HEK293 (cell line): ENCODE measurements at regions not wholly inside any gene's neighbourhood (a gene's known extent, or its start where the extent isn't known, plus 50 kb on each side); places are given as distances from the start of the nearest gene placed in this dataset.

ENCODE experiments used
- CTCF ChIA-PET: fragments of 350-600 bp; formaldehyde crosslinking; extraction: SDS; loops from one replicate; lab custom pipeline; 2021; ENCODE audit warnings: antibody characterized with exemption; lab: Yijun Ruan, JAX
- POLR2A ChIA-PET: fragments of 300-600 bp; formaldehyde crosslinking; extraction: SDS; loops from one replicate; lab custom pipeline; 2020; ENCODE audit warnings: antibody characterized with exemption, inconsistent platforms; lab: Yijun Ruan, JAX
- H3K27ac ChIP-seq: fragments of 200-500 bp; sonication (Bioruptor generic); 2 replicates; pipeline ENCODE4 v1.5.1; 2014; ENCODE audit warnings: low read depth, low read length, control low read depth, inconsistent platforms; ENCODE audit errors: extremely low read depth
- H3K36me3 ChIP-seq, 2 experiments: fragments of 200-500 bp in 1 of 2; sonication (Bioruptor generic) in 1 of 2; 1 replicate in 1 of 2; 2 replicates in 1 of 2; pipeline ENCODE4 v1.5.1; 2014 to 2017; ENCODE audit warnings: inconsistent platforms in 2 of 2, low read length in 2 of 2; ENCODE audit not compliant: control insufficient read depth in 2 of 2, insufficient read depth in 1 of 2
- H3K4me1 ChIP-seq: fragments of 200-500 bp; sonication (Bioruptor generic); 2 replicates; pipeline ENCODE4 v1.5.1; 2014; ENCODE audit warnings: mild to moderate bottlenecking, low read length, inconsistent platforms; ENCODE audit not compliant: control insufficient read depth, insufficient read depth
- H3K4me3 ChIP-seq: 2 replicates; pipeline ENCODE4 v1.5.1; 2011; ENCODE audit warnings: low read depth, mild to moderate bottlenecking, control low read depth, low read length, moderate library complexity
- H3K9me3 ChIP-seq: fragments of 200-500 bp; sonication (Bioruptor generic); 2 replicates; pipeline ENCODE4 v1.5.1; 2014; ENCODE audit warnings: low read depth, low read length, inconsistent platforms; ENCODE audit not compliant: control insufficient read depth, insufficient read depth
- AEBP2 ChIP-seq: fragments of 450-650 bp; formaldehyde crosslinking; IDR thresholded peaks from 2 replicates; pipeline ENCODE4 v1.5.1; 2016; ENCODE audit warnings: missing biosample characterization, missing genetic modification characterization, borderline replicate concordance
- BCL6B ChIP-seq: fragments of 450-650 bp; formaldehyde crosslinking; IDR thresholded peaks from 2 replicates; pipeline ENCODE4 v1.5.1; 2017; ENCODE audit warnings: missing biosample characterization, missing genetic modification characterization
- HOXC10 ChIP-seq: sonication (generic); formaldehyde crosslinking; IDR thresholded peaks from 2 replicates; pipeline ENCODE4 v1.8.1; 2023; ENCODE audit warnings: mild to moderate bottlenecking, missing genetic modification reagents
- ZBTB7A ChIP-seq: fragments of 450-650 bp; formaldehyde crosslinking; IDR thresholded peaks from 2 replicates; pipeline ENCODE4 v1.5.1; 2016; ENCODE audit warnings: low read depth, missing biosample characterization, missing genetic modification characterization
- ZFP41 ChIP-seq: fragments of 450-650 bp; formaldehyde crosslinking; IDR thresholded peaks from 2 replicates; pipeline ENCODE4 v1.5.1; 2016; ENCODE audit warnings: missing biosample characterization, missing genetic modification characterization, borderline replicate concordance
- ZNF146 ChIP-seq: fragments of 450-650 bp; formaldehyde crosslinking; IDR thresholded peaks from 2 replicates; pipeline ENCODE4 v1.5.1; 2016; ENCODE audit warnings: missing biosample characterization, missing genetic modification characterization
- ZNF280D ChIP-seq: fragments of 450-650 bp; formaldehyde crosslinking; IDR thresholded peaks from 2 replicates; pipeline ENCODE4 v1.5.1; 2016; ENCODE audit warnings: missing biosample characterization, missing genetic modification characterization
- ZNF335 ChIP-seq: fragments of 450-650 bp; formaldehyde crosslinking; conservative IDR thresholded peaks from 2 replicates; pipeline ENCODE4 v1.5.1; 2016; ENCODE audit warnings: missing biosample characterization, missing genetic modification characterization
- TF ChIP-seq, protein P1 (sequence below): fragments of 450-650 bp; formaldehyde crosslinking; conservative IDR thresholded peaks from 2 replicates; pipeline ENCODE4 v1.5.1; 2016; ENCODE audit warnings: low read depth, missing biosample characterization, missing genetic modification characterization

DNA sequence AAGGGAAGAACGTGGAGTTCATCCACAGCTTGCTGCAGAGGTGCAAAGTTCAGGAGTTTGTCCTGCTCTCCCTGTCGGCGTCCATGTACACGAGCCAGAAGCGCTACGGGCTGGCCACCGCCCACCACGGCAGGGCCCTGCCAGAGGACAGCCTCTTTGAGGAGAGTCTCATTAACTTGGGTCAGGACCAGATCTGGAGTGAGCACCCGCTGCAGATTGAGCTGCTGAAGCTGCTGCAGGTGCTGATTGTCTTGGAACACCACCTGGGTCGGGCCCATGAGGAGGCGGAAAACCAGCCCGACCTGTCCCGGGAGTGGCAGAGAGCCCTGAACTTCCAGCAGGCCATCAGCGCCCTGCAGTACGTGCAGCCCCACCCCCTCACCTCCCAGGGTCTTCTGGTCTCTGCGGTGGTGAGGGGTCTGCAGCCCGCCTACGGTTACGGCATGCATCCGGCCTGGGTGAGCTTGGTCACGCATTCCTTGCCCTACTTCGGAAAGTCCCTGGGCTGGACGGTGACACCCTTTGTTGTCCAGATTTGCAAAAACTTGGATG is 73.8 kb upstream of the MORC3 start (continued):
- TF ChIP-seq, protein P1, sequence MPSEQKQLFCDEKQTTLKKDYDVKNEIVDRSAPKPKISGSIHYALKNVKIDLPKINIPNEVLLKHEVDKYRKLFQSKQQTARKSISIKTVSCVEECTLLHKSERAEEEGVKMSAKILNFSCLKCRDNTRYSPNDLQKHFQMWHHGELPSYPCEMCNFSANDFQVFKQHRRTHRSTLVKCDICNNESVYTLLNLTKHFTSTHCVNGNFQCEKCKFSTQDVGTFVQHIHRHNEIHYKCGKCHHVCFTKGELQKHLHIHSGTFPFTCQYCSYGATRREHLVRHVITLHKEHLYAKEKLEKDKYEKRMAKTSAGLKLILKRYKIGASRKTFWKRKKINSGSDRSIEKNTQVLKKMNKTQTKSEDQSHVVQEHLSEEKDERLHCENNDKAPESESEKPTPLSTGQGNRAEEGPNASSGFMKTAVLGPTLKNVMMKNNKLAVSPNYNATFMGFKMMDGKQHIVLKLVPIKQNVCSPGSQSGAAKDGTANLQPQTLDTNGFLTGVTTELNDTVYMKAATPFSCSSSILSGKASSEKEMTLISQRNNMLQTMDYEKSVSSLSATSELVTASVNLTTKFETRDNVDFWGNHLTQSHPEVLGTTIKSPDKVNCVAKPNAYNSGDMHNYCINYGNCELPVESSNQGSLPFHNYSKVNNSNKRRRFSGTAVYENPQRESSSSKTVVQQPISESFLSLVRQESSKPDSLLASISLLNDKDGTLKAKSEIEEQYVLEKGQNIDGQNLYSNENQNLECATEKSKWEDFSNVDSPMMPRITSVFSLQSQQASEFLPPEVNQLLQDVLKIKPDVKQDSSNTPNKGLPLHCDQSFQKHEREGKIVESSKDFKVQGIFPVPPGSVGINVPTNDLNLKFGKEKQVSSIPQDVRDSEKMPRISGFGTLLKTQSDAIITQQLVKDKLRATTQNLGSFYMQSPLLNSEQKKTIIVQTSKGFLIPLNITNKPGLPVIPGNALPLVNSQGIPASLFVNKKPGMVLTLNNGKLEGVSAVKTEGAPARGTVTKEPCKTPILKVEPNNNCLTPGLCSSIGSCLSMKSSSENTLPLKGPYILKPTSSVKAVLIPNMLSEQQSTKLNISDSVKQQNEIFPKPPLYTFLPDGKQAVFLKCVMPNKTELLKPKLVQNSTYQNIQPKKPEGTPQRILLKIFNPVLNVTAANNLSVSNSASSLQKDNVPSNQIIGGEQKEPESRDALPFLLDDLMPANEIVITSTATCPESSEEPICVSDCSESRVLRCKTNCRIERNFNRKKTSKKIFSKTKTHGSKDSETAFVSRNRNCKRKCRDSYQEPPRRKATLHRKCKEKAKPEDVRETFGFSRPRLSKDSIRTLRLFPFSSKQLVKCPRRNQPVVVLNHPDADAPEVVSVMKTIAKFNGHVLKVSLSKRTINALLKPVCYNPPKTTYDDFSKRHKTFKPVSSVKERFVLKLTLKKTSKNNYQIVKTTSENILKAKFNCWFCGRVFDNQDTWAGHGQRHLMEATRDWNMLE: no peak
- TF ChIP-seq ZNF280D (tag by site-specific recombination) (no peak), AEBP2 (tag by site-specific recombination) (no peak)

GRCh38 chr21:36247316-36248010 is 72.5 kb upstream of the MORC3 start:
- Histone ChIP-seq H3K36me3 (peaks cover 23 to 25% of the 10 kb centered on the region in 2 experiments), H3K27ac (no peak overlapping the region), H3K4me1 (no peaks in the 10 kb centered on the region), H3K4me3 (no peak overlapping the region), H3K9me3 (no peaks in the 10 kb centered on the region)
- POLR2A ChIA-PET: interaction anchor here (0.5 kb wide), 1 partner anchor 724 kb away, joined by 3 read pairs; no protein-coding TSS in a partner anchor
- TF ChIP-seq ZNF335 (tag by site-specific recombination) (no peak), BCL6B (no peak), ZNF146 (tag by site-specific recombination) (no peak)
- CTCF ChIA-PET: interaction anchor here (2.8 kb wide), 1 partner anchor 12 kb away, joined by 10 read pairs; no protein-coding TSS in a partner anchor

DNA sequence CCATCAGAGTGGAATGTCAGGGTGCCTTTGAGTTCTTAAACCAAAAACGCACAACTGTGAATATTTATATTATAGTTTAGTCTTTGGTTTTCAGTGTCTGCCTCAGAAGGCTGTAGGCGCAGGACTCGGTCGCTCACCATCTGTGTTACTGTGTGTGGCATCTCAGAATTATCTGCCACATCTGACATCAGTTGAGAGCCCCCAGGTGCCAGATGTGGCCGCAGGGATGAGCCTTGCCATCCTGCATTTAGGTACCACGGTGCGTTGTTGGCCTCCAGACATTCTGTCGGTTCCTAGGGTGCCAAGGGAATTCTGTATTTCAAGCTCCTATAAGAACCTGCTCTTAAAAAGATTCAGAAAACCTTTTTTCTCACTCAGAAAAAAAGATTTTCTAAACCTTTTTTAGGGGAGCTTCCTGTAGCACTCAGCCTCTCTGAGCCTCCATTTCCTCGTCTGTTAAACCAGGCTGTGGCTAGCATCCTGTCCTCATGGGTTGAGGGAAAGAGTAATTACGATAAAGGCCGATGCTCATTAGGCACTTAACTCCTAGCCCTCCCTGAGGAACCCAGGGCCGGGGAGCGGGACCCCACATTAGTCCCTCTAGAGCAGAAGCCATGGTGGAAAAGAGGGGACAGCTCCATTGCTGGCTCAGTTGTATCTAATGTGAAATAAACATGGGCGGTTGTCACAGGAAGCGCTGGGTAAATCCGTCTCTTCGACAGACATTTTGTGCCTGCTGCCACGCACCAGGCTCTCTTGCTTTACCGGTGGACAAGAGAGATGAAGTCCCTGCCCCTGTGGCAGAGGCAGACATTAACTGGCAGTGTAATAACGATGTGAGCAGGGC is 70.2 kb upstream of the MORC3 start:
- no peak overlapping the region for H3K27ac ChIP-seq
- H3K9me3 ChIP-seq: no peaks in the 10 kb centered on the region
- CTCF ChIA-PET: interaction anchor here (1.1 kb wide), 1 partner anchor 10 kb away, joined by 3 read pairs; no protein-coding TSS in a partner anchor
- POLR2A ChIA-PET: no interaction called here
- no peak overlapping the region for H3K4me3 ChIP-seq
- no peaks in the 10 kb centered on the region for H3K4me1 ChIP-seq
- H3K36me3 ChIP-seq: peaks cover 9 to 25% of the 10 kb centered on the region in 2 experiments
- TF ChIP-seq ZFP41 (tag by site-specific recombination) (no peak), HOXC10 (CRISPR knock-in tag) (no peak), ZBTB7A (tag by site-specific recombination) (no peak)
